ENCODE measurements at regions not wholly inside any gene's neighbourhood (a gene's known extent, or its start where the extent isn't known, plus 50 kb on each side); places are given as distances from the start of the nearest gene placed in this dataset.
"Not testable (repeated sequence)": the region's sequence is repeated elsewhere in the genome, so short reads cannot be mapped to it uniquely, and the experiment has no call there.

- DNase-seq = no peak
Measured at GRCh38 chr15:98330692-98331435, 317.5 kb upstream of the IGF1R start.

- DNase-seq = no peak
Measured at GRCh38 chr15:98331676-98332075, 316.7 kb upstream of the IGF1R start.

GRCh38 chr15:98333251-98333650 is 315.1 kb upstream of the IGF1R start:
- no peak for DNase-seq

- DNase-seq = no peak
Measured at GRCh38 chr15:98342911-98343310, 305.4 kb upstream of the IGF1R start.

GRCh38 chr15:98344591-98344990 is 303.7 kb upstream of the IGF1R start:
- DNase-seq = no peak

GRCh38 chr15:98347001-98347400 is 301.3 kb upstream of the IGF1R start:
- DNase-seq = no peak

GRCh38 chr15:98347866-98348265 is 300.5 kb upstream of the IGF1R start:
- no peak for DNase-seq

- no peak for DNase-seq
Measured at GRCh38 chr15:98350276-98350675, 298.1 kb upstream of the IGF1R start.

- not testable (repeated sequence) for DNase-seq
Measured at GRCh38 chr15:98358274-98358673, 290.1 kb upstream of the IGF1R start.

- no peak for DNase-seq
Measured at GRCh38 chr15:98358971-98359370, 289.4 kb upstream of the IGF1R start.

- DNase-seq = no peak
Measured at GRCh38 chr15:98363416-98363815, 284.9 kb upstream of the IGF1R start.

- DNase-seq = no peak
Measured at GRCh38 chr15:98363955-98364354, 284.4 kb upstream of the IGF1R start.

- no peak for DNase-seq
Measured at GRCh38 chr15:98369081-98369716, 279.1 kb upstream of the IGF1R start.

- DNase-seq = no peak
Measured at GRCh38 chr15:98375513-98376340, 272.6 kb upstream of the IGF1R start.

- no peak for DNase-seq
Measured at GRCh38 chr15:98380721-98381120, 267.6 kb upstream of the IGF1R start.

- no peak for DNase-seq
Measured at GRCh38 chr15:98381446-98381845, 266.9 kb upstream of the IGF1R start.

GRCh38 chr15:98382139-98382538 is 266.2 kb upstream of the IGF1R start:
- DNase-seq = no peak

GRCh38 chr15:98383571-98383970 is 264.8 kb upstream of the IGF1R start:
- DNase-seq = no peak

- DNase-seq = no peak
Measured at GRCh38 chr15:98384328-98385029, 263.9 kb upstream of the IGF1R start.

GRCh38 chr15:98385752-98386381 is 262.5 kb upstream of the IGF1R start:
- DNase-seq = no peak

- no peak for DNase-seq
Measured at GRCh38 chr15:98386561-98386960, 261.8 kb upstream of the IGF1R start.

- DNase-seq = no peak
Measured at GRCh38 chr15:98387866-98388265, 260.5 kb upstream of the IGF1R start.
